Right lobe of liver (tissue), 6 donors: ENCODE measurements at regions not wholly inside any gene's neighbourhood (a gene's known extent, or its start where the extent isn't known, plus 50 kb on each side); places are given as distances from the start of the nearest gene placed in this dataset.

Experiments
- ATAC-seq, 4 donors: fragments of 200-7000 bp; cut with Tn5 transposase; one replicate each; pipeline ENCODE4 v1.9.1; 2020; ENCODE audit warnings: mild to moderate bottlenecking in 4 of 4, moderate library complexity in 4 of 4
- DNase-seq, 3 donors: peaks; one replicate each; pipeline ENCODE4 v3.0.0-alpha.2; 2020
- H3K27ac ChIP-seq, 3 donors: fragments of 200-600 bp; one replicate each; pipeline ENCODE4 v1.8.0; 2022
- H3K27me3 ChIP-seq, 2 donors: fragments of 200-600 bp; one replicate each; pipeline ENCODE4 v1.8.0; 2022
- H3K36me3 ChIP-seq, 4 donors: fragments of 200-600 bp; sonication (generic) in 1 of 4; one replicate each; pipeline versions ENCODE4 v1.5.1 to v1.8.0; 2017 to 2022; ENCODE audit warnings: control low read depth in 1 of 4
- H3K4me1 ChIP-seq, 4 donors: fragments of 200-600 bp; sonication (generic) in 1 of 4; one replicate each; pipeline versions ENCODE4 v1.5.1 to v1.8.0; 2017 to 2022; ENCODE audit warnings: control low read depth in 1 of 4
- H3K4me3 ChIP-seq, 3 donors: fragments of 200-600 bp; one replicate each; pipeline ENCODE4 v1.8.0; 2022
- H3K9me3 ChIP-seq, 4 donors: fragments of 200-600 bp; sonication (generic) in 1 of 4; one replicate each; pipeline versions ENCODE4 v1.5.1 to v1.8.0; 2017 to 2022; ENCODE audit warnings: control low read depth in 1 of 4
- POLR2A ChIP-seq: fragments of 450-650 bp; IDR thresholded peaks from one replicate; pipeline ENCODE4 v1.6.1; 2017; ENCODE audit warnings: antibody characterized with exemption, mild to moderate bottlenecking
- WGBS: methylation state at CpG from one replicate; pipeline ENCODE4 v1.1.6; 2018; ENCODE audit warnings: low coverage, low lambda C conversion rate; ENCODE audit not compliant: insufficient coverage; ENCODE audit errors: missing lambda C conversion rate; 5-methylcytosine and 5-hydroxymethylcytosine counted together
- intact Hi-C, 2 donors: fragments of 100-400 bp; cut with DNase I; formaldehyde crosslinking; loops; one replicate each; pipeline versions ENCODE4 v1.11.2 to v1.14.1; 2022
- TF ChIP-seq, protein P1 (sequence below), 4 donors: fragments of 200-600 bp in 3 of 4; fragments of 450-650 bp in 1 of 4; IDR thresholded peaks; one replicate each; pipeline versions ENCODE4 v1.5.1 to v1.8.0; 2016 to 2022; ENCODE audit warnings: antibody characterized with exemption in 4 of 4, mild to moderate bottlenecking in 2 of 4
- donor health status: DM: no; HTN: yes; CAD: no.
- donor health status: DM: no; HTN: no; CAD: no.
- donor health status: DM: no; HTN: no; CAD: no.
- donor health status: DM: no; HTN: yes; CAD: no.
- donor health status: DM: no; HTN: yes; CAD: no.

DNA sequence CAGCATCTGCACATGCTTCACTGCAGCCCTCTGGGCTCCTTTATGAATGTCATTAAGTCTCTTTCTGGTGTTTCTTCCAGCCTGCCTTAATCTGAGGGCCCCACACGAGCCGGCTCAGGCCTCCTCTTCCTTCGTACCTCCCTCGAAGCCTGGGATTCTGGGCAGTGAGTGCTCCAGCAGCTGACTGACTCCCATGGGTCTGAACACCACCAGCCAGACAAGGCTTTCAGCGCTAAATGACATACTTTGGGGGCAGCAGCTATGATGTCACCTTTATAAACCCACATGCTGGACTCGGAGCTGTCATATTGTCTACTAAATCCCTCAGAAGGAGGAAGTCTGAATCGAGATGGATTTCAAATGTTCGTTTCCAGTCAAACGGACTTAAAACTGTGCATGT, 127.1 kb downstream of the TRIM29 start:
- intact Hi-C loops, result no loop called here
- no peak for DNase-seq
- Histone ChIP-seq H3K4me1 (no peaks in the 10 kb centered on the region), H3K27me3 (no peaks in the 10 kb centered on the region), H3K4me3 (no peak overlapping the region), H3K27ac (no peak overlapping the region), H3K36me3 (no peaks in the 10 kb centered on the region), H3K9me3 (no peaks in the 10 kb centered on the region)
- ATAC-seq, result no peak
- WGBS, result 58% methylated on average over 9 of the region's 9 CpGs
- TF ChIP-seq POLR2A, result no peak

DNA sequence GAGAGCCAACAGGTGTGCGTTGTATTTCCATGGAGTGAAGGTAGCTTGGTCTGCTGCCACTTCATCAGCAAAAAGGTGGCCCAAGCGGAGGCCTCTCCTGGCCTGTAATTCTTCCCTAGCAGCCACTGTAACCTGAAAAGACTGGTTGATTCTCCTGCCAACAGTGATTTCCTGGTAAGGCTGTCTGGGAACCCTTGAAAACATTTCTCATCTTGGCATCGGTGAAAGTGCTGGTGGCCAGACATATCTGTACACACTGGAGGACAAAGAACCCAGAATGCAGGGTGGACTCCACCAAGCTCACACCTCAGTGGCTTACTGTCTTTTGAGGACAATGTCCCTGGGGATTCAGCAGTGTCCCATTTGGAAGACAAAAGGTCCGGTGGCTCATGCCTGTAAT, 128.0 kb downstream of the TRIM29 start:
- ATAC-seq (no peak), DNase-seq (no peak)
- intact Hi-C loops, result no loop called here
- H3K36me3 ChIP-seq, result no peaks in the 10 kb centered on the region
- H3K4me1 ChIP-seq, result no peaks in the 10 kb centered on the region
- no peak overlapping the region for H3K27ac ChIP-seq
- H3K27me3 ChIP-seq, result no peaks in the 10 kb centered on the region
- H3K4me3 ChIP-seq, result no peak overlapping the region
- no peaks in the 10 kb centered on the region for H3K9me3 ChIP-seq
- WGBS, result 80% methylated on average over 4 of the region's 4 CpGs
- TF ChIP-seq, protein P1, sequence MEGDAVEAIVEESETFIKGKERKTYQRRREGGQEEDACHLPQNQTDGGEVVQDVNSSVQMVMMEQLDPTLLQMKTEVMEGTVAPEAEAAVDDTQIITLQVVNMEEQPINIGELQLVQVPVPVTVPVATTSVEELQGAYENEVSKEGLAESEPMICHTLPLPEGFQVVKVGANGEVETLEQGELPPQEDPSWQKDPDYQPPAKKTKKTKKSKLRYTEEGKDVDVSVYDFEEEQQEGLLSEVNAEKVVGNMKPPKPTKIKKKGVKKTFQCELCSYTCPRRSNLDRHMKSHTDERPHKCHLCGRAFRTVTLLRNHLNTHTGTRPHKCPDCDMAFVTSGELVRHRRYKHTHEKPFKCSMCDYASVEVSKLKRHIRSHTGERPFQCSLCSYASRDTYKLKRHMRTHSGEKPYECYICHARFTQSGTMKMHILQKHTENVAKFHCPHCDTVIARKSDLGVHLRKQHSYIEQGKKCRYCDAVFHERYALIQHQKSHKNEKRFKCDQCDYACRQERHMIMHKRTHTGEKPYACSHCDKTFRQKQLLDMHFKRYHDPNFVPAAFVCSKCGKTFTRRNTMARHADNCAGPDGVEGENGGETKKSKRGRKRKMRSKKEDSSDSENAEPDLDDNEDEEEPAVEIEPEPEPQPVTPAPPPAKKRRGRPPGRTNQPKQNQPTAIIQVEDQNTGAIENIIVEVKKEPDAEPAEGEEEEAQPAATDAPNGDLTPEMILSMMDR (IDR thresholded peaks at IDR 0.05), result no peak
- no peak for TF ChIP-seq POLR2A

DNA sequence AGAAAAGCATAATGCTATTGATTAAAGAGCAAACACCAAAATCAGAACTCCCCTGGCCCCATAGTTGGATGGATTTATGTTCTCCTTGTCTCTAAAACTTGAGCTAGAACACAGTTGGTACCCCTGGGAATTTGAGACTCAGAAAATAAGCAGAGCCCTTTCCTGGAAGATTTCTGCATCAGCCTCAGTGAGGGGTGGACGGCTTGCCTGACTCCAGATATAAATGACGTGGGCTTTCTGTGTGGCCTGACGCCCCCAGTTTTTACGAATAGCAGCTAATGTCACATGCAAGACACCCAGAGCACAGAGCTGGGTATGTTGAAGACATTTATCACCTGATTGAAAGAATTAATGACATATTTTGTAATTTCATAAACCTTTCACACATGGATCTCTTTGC, 130.8 kb downstream of the TRIM29 start:
- ATAC-seq (no peak), DNase-seq (no peak)
- WGBS, result 72% methylated on average over 4 of the region's 4 CpGs
- H3K4me3 ChIP-seq, result no peak overlapping the region
- H3K27me3 ChIP-seq, result no peaks in the 10 kb centered on the region
- no peaks in the 10 kb centered on the region for H3K4me1 ChIP-seq
- H3K9me3 ChIP-seq, result no peaks in the 10 kb centered on the region
- intact Hi-C loops, result no loop called here
- H3K36me3 ChIP-seq, result no peaks in the 10 kb centered on the region
- H3K27ac ChIP-seq, result no peak overlapping the region
- TF ChIP-seq POLR2A, result no peak
- TF ChIP-seq, protein P1 (IDR thresholded peaks at IDR 0.05), result no peak

DNA sequence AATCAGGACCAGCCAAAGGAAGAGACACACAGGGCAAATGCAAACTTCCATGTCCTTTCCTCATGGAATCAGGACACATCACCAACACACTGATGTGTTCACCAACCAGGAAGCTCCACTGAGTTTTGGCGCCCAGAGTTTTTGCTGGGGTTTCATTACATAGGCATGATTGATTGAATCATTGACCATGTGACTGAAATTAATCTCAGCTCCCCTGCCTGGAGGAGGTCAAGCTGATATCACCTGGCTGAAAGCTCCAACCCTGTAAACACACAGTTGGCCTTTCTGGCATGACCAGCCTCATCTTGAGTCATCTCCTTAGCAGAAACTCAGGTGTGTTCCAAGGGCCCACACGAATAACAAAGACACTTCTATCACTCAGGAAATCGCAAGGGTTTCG, 133.2 kb downstream of the TRIM29 start:
- no peaks in the 10 kb centered on the region for H3K27me3 ChIP-seq
- no peaks in the 10 kb centered on the region for H3K36me3 ChIP-seq
- no peaks in the 10 kb centered on the region for H3K4me1 ChIP-seq
- DNase-seq (no peak), ATAC-seq (no peak)
- no peak for TF ChIP-seq POLR2A
- TF ChIP-seq, protein P1 (IDR thresholded peaks at IDR 0.05), result no peak
- no peak overlapping the region for H3K4me3 ChIP-seq
- no peaks in the 10 kb centered on the region for H3K9me3 ChIP-seq
- intact Hi-C loops, result no loop called here
- WGBS, result 58% methylated on average over 4 of the region's 4 CpGs
- no peak overlapping the region for H3K27ac ChIP-seq

DNA sequence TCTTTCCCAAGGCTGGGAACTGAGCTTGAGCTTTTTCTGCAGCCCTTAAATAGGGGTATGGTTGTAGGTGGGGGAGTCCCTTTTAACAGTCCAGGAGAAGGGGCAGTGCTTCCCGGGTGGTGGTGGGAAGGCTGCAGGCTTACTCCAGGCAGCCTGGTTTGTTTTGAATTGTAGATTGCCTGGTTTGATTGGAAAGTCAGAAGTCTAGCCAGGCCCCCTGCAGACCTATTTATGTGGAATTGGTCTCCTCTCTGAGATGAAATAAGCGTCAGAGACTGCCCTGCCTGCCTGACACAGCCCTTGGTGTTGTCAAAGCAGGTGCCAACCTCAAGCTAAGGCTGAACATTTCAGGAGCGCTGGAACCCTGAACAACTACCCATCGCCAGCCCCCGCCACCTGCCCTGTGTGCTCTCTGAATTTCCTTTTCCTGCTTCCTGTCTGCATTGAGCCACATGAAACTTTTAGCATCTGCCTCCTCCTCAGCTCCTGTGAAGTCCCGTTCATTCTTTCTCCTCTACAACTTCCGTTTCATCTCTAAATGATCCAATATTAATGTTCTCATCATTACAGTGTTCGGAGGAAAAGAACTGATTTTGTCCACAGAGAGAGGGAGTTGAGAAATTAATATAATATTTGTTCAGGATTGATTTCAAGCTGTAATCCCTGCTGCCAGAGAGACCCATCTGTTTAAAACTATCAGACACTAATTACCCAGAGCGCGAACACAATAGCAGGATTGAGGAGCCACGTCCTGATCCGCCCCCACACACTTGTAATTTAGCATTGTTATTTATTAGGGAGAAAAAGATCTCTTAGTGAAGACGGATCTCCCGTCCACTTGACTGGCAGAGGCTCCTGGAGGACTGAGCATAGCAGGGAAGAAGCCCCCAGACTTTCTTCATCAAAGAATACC, 136.5 kb downstream of the TRIM29 start:
- Histone ChIP-seq H3K4me3 (no peak overlapping the region), H3K27ac (no peak overlapping the region), H3K4me1 (no peaks in the 10 kb centered on the region), H3K9me3 (no peaks in the 10 kb centered on the region), H3K27me3 (no peaks in the 10 kb centered on the region), H3K36me3 (no peaks in the 10 kb centered on the region)
- TF ChIP-seq, protein P1 (IDR thresholded peaks at IDR 0.05), result no peak
- TF ChIP-seq POLR2A, result no peak
- ATAC-seq (no peak), DNase-seq (no peak)
- intact Hi-C loops, result no loop called here
- WGBS, result 38% methylated on average over 12 of the region's 14 CpGs
